H9 (cell line): ENCODE measurements at regions not wholly inside any gene's neighbourhood (a gene's known extent, or its start where the extent isn't known, plus 50 kb on each side); places are given as distances from the start of the nearest gene placed in this dataset.

Experiments used
- DNase-seq: peaks from one replicate; pipeline ENCODE4 v3.0.0-alpha.2; 2017
- H2AFZ ChIP-seq: one replicate; pipeline ENCODE4 v1.6.1; 2013; ENCODE audit warnings: mild to moderate bottlenecking, low read length, control low read depth, moderate library complexity
- H2AK5ac ChIP-seq: 2 replicates; pipeline ENCODE4 v1.6.1; 2013; ENCODE audit warnings: low read length, control low read depth, mixed read lengths; ENCODE audit not compliant: insufficient read length
- H2BK120ac ChIP-seq: one replicate; pipeline ENCODE4 v1.6.1; 2013; ENCODE audit warnings: low read depth, mild to moderate bottlenecking, low read length, control low read depth, inconsistent platforms; ENCODE audit not compliant: poor library complexity, severe bottlenecking
- H2BK12ac ChIP-seq: 2 replicates; pipeline ENCODE4 v1.6.1; 2013; ENCODE audit warnings: low read length, control low read depth, mixed read lengths, low read depth; ENCODE audit not compliant: insufficient read length
- H2BK15ac ChIP-seq: 2 replicates; pipeline ENCODE4 v1.6.1; 2013; ENCODE audit warnings: low read depth, low read length, control low read depth
- H2BK20ac ChIP-seq: one replicate; pipeline ENCODE4 v1.6.1; 2013; ENCODE audit warnings: low read depth, mild to moderate bottlenecking, low read length, control low read depth, inconsistent platforms; ENCODE audit not compliant: poor library complexity, severe bottlenecking
- H2BK5ac ChIP-seq: 2 replicates; pipeline ENCODE4 v1.6.1; 2013; ENCODE audit warnings: low read length, control low read depth, mixed read lengths; ENCODE audit not compliant: insufficient read length
- H3K14ac ChIP-seq: 2 replicates; pipeline ENCODE4 v1.6.1; 2013; ENCODE audit warnings: low read length, control low read depth; ENCODE audit not compliant: insufficient read depth
- H3K18ac ChIP-seq: 2 replicates; pipeline ENCODE4 v1.6.1; 2013; ENCODE audit warnings: low read depth, mild to moderate bottlenecking, mixed read lengths, low read length, control low read depth; ENCODE audit not compliant: insufficient read length
- H3K23ac ChIP-seq: 2 replicates; pipeline ENCODE4 v1.6.1; 2013; ENCODE audit warnings: low read length, control low read depth, mixed read lengths, low read depth; ENCODE audit not compliant: insufficient read length
- H3K23me2 ChIP-seq: 2 replicates; pipeline ENCODE4 v1.6.1; 2013; ENCODE audit warnings: low read depth, mild to moderate bottlenecking, mixed read lengths, low read length, control low read depth; ENCODE audit not compliant: insufficient read length, poor library complexity, severe bottlenecking
- H3K27ac ChIP-seq: 2 replicates; pipeline ENCODE4 v1.5.1; 2013; ENCODE audit warnings: low read length, control low read depth, mixed read lengths, low read depth; ENCODE audit not compliant: insufficient read length
- H3K27me3 ChIP-seq: 2 replicates; pipeline ENCODE4 v1.6.1; 2013; ENCODE audit warnings: low read length, control low read depth, inconsistent platforms; ENCODE audit not compliant: insufficient read depth
- H3K4ac ChIP-seq: 2 replicates; pipeline ENCODE4 v1.6.1; 2013; ENCODE audit warnings: low read depth, mild to moderate bottlenecking, control low read depth, inconsistent platforms, low read length, moderate library complexity
- H3K4me1 ChIP-seq: 2 replicates; pipeline ENCODE4 v1.6.1; 2013; ENCODE audit warnings: low read length, control low read depth, inconsistent platforms; ENCODE audit not compliant: insufficient read depth
- H3K4me2 ChIP-seq: 2 replicates; pipeline ENCODE4 v1.6.1; 2013; ENCODE audit warnings: low read length, control low read depth, mixed read lengths; ENCODE audit not compliant: insufficient read length, insufficient read depth
- H3K56ac ChIP-seq: 2 replicates; pipeline ENCODE4 v1.6.1; 2013; ENCODE audit warnings: low read depth, mild to moderate bottlenecking, mixed read lengths, low read length, control low read depth; ENCODE audit not compliant: insufficient read length
- H3K79me1 ChIP-seq: 2 replicates; pipeline ENCODE4 v1.6.1; 2013; ENCODE audit warnings: low read depth, mild to moderate bottlenecking, moderate library complexity, low read length, control low read depth, inconsistent platforms; ENCODE audit not compliant: insufficient read depth, poor library complexity, severe bottlenecking
- H3K79me2 ChIP-seq: 2 replicates; pipeline ENCODE4 v1.6.1; 2013; ENCODE audit warnings: low read length, control low read depth, inconsistent platforms; ENCODE audit not compliant: insufficient read depth
- H3K9ac ChIP-seq: 2 replicates; pipeline ENCODE4 v1.6.1; 2013; ENCODE audit warnings: low read length, control low read depth, mixed read lengths; ENCODE audit not compliant: insufficient read length; ENCODE audit errors: extremely low read depth
- H3K9me3 ChIP-seq: one replicate; pipeline ENCODE4 v1.6.1; 2013; ENCODE audit warnings: low read depth, low read length, inconsistent platforms; ENCODE audit not compliant: control insufficient read depth
- H3T11ph ChIP-seq: one replicate; pipeline ENCODE4 v1.6.1; 2013; ENCODE audit warnings: mild to moderate bottlenecking, low read length, control low read depth, inconsistent platforms
- H4K20me1 ChIP-seq: one replicate; pipeline ENCODE4 v1.6.1; 2013; ENCODE audit not compliant: control insufficient read depth, insufficient read length, insufficient read depth
- H4K5ac ChIP-seq: 2 replicates; pipeline ENCODE4 v1.6.1; 2013; ENCODE audit warnings: low read depth, mild to moderate bottlenecking, mixed read lengths, low read length, control low read depth; ENCODE audit not compliant: insufficient read length
- H4K8ac ChIP-seq: replicated peaks from 2 replicates; pipeline ENCODE4 v1.6.1; 2013; ENCODE audit warnings: low read length, control low read depth, mixed read lengths, low read depth; ENCODE audit not compliant: insufficient read length
- H4K91ac ChIP-seq: 2 replicates; pipeline ENCODE4 v1.6.1; 2013; ENCODE audit warnings: low read depth, mild to moderate bottlenecking, moderate library complexity, mixed read lengths, low read length, control low read depth; ENCODE audit not compliant: insufficient read length
- H3K27ac Mint-ChIP-seq, 3 experiments: 2 replicates in 2 of 3; 3 replicates in 1 of 3; pipeline ENCODE4 v1.8.0; 2020 to 2021; ENCODE audit warnings: mixed read lengths in 3 of 3, mild to moderate bottlenecking in 1 of 3, moderate library complexity in 1 of 3
- H3K27me3 Mint-ChIP-seq: 2 replicates; pipeline ENCODE4 v1.8.0; 2021; ENCODE audit warnings: low read depth, mild to moderate bottlenecking, moderate library complexity, mixed read lengths
- H3K36me3 Mint-ChIP-seq, 3 experiments: 2 replicates in 2 of 3; 3 replicates in 1 of 3; pipeline ENCODE4 v1.8.0; 2020 to 2021; ENCODE audit warnings: low read depth in 3 of 3, mixed read lengths in 3 of 3; ENCODE audit not compliant: insufficient read depth in 1 of 3
- H3K4me1 Mint-ChIP-seq, 2 experiments: 2 replicates each; pipeline ENCODE4 v1.8.0; 2020; ENCODE audit warnings: mixed read lengths in 2 of 2
- H3K4me3 Mint-ChIP-seq, 2 experiments: 2 replicates in 1 of 2; 3 replicates in 1 of 2; pipeline ENCODE4 v1.8.0; 2020 to 2021; ENCODE audit warnings: mild to moderate bottlenecking in 2 of 2, mixed read lengths in 2 of 2, moderate library complexity in 1 of 2
- H3K9me3 Mint-ChIP-seq, 2 experiments: 2 replicates in 1 of 2; 3 replicates in 1 of 2; pipeline ENCODE4 v1.8.0; 2020; ENCODE audit warnings: mild to moderate bottlenecking in 2 of 2, mixed read lengths in 2 of 2, moderate library complexity in 1 of 2
- WGBS: extraction: QIAGEN DNeasy Blood & Tissue Kit; methylation state at CpG from one replicate; pipeline ENCODE4 v1.1.7; 2013; ENCODE audit warnings: missing lambda C conversion rate, low lambda C conversion rate, mixed read lengths; ENCODE audit not compliant: insufficient read length; ENCODE audit errors: extremely low coverage; 5-methylcytosine and 5-hydroxymethylcytosine counted together
- TF ChIP-seq, protein P1 (sequence below): fragments of 200-600 bp; sonication (generic); conservative IDR thresholded peaks from 3 replicates; pipeline ENCODE4 v1.8.0; 2021; ENCODE audit warnings: antibody characterized with exemption, mild to moderate bottlenecking

DNA sequence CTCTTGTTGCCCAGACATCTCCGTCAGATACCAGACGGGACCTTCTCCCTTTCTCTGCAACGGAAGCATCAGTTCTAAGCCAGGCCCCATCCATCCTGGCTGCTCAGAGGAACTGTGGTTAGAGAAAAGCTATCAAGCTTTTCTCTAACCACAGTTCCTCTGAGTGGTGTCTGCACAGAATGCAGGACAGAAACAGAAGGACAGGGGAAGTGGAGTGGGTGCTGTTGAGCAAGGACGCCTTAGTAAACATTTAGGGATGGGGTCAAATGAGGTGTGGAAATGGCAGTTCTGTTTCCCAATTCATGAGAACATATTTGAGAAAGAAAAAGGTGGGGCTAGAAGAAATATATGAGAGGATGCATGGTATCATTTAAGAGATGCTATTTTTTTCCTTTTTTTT is 283.8 kb downstream of the CRLF2 start:
- Histone ChIP-seq H3T11ph (no peak overlapping the region), H3K27me3 (no peaks in the 10 kb centered on the region), H2BK120ac (no peak overlapping the region), H3K56ac (no peak overlapping the region), H4K8ac (no peak overlapping the region), H3K23me2 (no peaks in the 10 kb centered on the region), H4K5ac (no peak overlapping the region), H2BK5ac (no peak overlapping the region), H3K4me2 (no peak overlapping the region), H4K20me1 (no peaks in the 10 kb centered on the region), H3K18ac (no peak overlapping the region), H3K23ac (no peak overlapping the region), H3K14ac (no peak overlapping the region), H2AK5ac (no peak overlapping the region), H3K79me2 (no peaks in the 10 kb centered on the region), H2AFZ (no peak overlapping the region), H2BK20ac (no peak overlapping the region), H3K9ac (no peak overlapping the region), H2BK12ac (no peak overlapping the region), H3K4me1 (no peaks in the 10 kb centered on the region), H2BK15ac (no peak overlapping the region), H3K9me3 (no peaks in the 10 kb centered on the region), H3K79me1 (no peaks in the 10 kb centered on the region), H3K4ac (no peak overlapping the region), H4K91ac (no peak overlapping the region), H3K27ac (no peak overlapping the region)
- TF ChIP-seq, protein P1, sequence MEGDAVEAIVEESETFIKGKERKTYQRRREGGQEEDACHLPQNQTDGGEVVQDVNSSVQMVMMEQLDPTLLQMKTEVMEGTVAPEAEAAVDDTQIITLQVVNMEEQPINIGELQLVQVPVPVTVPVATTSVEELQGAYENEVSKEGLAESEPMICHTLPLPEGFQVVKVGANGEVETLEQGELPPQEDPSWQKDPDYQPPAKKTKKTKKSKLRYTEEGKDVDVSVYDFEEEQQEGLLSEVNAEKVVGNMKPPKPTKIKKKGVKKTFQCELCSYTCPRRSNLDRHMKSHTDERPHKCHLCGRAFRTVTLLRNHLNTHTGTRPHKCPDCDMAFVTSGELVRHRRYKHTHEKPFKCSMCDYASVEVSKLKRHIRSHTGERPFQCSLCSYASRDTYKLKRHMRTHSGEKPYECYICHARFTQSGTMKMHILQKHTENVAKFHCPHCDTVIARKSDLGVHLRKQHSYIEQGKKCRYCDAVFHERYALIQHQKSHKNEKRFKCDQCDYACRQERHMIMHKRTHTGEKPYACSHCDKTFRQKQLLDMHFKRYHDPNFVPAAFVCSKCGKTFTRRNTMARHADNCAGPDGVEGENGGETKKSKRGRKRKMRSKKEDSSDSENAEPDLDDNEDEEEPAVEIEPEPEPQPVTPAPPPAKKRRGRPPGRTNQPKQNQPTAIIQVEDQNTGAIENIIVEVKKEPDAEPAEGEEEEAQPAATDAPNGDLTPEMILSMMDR: no peak
- H3K9me3 Mint-ChIP-seq: no peaks in the 10 kb centered on the region; a peak in 2 of 5 replicates
- H3K27ac Mint-ChIP-seq: no peak overlapping the region
- no peak overlapping the region for H3K4me3 Mint-ChIP-seq
- no peaks in the 10 kb centered on the region; the same call in 1 of the 2 replicates for H3K27me3 Mint-ChIP-seq
- no CpG with 5 or more reads among the region's 4 CpGs for WGBS
- peaks cover 2 to 3% of the 10 kb centered on the region in 2 experiments; a peak in 2 of 4 replicates for H3K4me1 Mint-ChIP-seq
- no peak for DNase-seq
- H3K36me3 Mint-ChIP-seq: no peaks in the 10 kb centered on the region
